ACC112 (cell line): ENCODE measurements at regions not wholly inside any gene's neighbourhood (a gene's known extent, or its start where the extent isn't known, plus 50 kb on each side); places are given as distances from the start of the nearest gene placed in this dataset.
"Not testable (repeated sequence)": the region's sequence is repeated elsewhere in the genome, so short reads cannot be mapped to it uniquely, and the experiment has no call there.

Experiments
- H2AFZ ChIP-seq: fragments of 200-600 bp; sonication (generic); one replicate; pipeline ENCODE4 v1.6.0; 2017; ENCODE audit warnings: antibody characterized with exemption, low read length; ENCODE audit not compliant: unreplicated experiment
- H3K27ac ChIP-seq: fragments of 200-600 bp; sonication (generic); 2 replicates; pipeline ENCODE4 v1.5.1; 2014; ENCODE audit warnings: low read depth, mild to moderate bottlenecking, antibody characterized with exemption, low read length, moderate library complexity
- H3K27me3 ChIP-seq: fragments of 200-600 bp; sonication (generic); 2 replicates; pipeline ENCODE4 v1.6.1; 2014; ENCODE audit warnings: mild to moderate bottlenecking, antibody characterized with exemption, low read length, moderate library complexity, mixed read lengths; ENCODE audit not compliant: insufficient read depth
- H3K36me3 ChIP-seq: fragments of 200-600 bp; sonication (generic); 2 replicates; pipeline ENCODE4 v1.6.1; 2016; ENCODE audit warnings: mild to moderate bottlenecking, antibody characterized with exemption, low read length, moderate library complexity, mixed read lengths; ENCODE audit not compliant: insufficient read depth
- H3K4me1 ChIP-seq: fragments of 200-600 bp; sonication (generic); one replicate; pipeline ENCODE4 v1.6.1; 2016; ENCODE audit warnings: low read length, mixed read lengths; ENCODE audit not compliant: insufficient read depth, unreplicated experiment, control insufficient read depth
- H3K4me3 ChIP-seq: fragments of 200-600 bp; sonication (generic); 2 replicates; pipeline ENCODE4 v1.5.1; 2014; ENCODE audit warnings: mild to moderate bottlenecking, low read depth, low read length
- H3K79me2 ChIP-seq: fragments of 200-600 bp; sonication (generic); one replicate; pipeline ENCODE4 v1.6.0; 2016; ENCODE audit warnings: low read length; ENCODE audit not compliant: control insufficient read depth, unreplicated experiment, insufficient read depth

GRCh38 chr4:171538601-171539100, 274.6 kb upstream of the GALNTL6 start:
- no peaks in the 10 kb centered on the region for H3K79me2 ChIP-seq
- H3K27ac ChIP-seq: no peak overlapping the region
- H2AFZ ChIP-seq: no peak overlapping the region
- no peaks in the 10 kb centered on the region for H3K4me1 ChIP-seq
- H3K27me3 ChIP-seq: no peaks in the 10 kb centered on the region
- H3K4me3 ChIP-seq: no peak overlapping the region
- H3K36me3 ChIP-seq: no peaks in the 10 kb centered on the region

GRCh38 chr4:171534391-171534790, 278.8 kb upstream of the GALNTL6 start:
- no peaks in the 10 kb centered on the region for H3K79me2 ChIP-seq
- no peak overlapping the region for H2AFZ ChIP-seq
- no peak overlapping the region for H3K4me3 ChIP-seq
- no peaks in the 10 kb centered on the region for H3K4me1 ChIP-seq
- no peaks in the 10 kb centered on the region for H3K36me3 ChIP-seq
- no peak overlapping the region for H3K27ac ChIP-seq
- no peaks in the 10 kb centered on the region for H3K27me3 ChIP-seq

- Histone ChIP-seq H3K27me3 (no peaks in the 10 kb centered on the region), H3K79me2 (no peaks in the 10 kb centered on the region), H2AFZ (no peak overlapping the region), H3K27ac (no peak overlapping the region), H3K36me3 (no peaks in the 10 kb centered on the region), H3K4me3 (no peak overlapping the region), H3K4me1 (no peaks in the 10 kb centered on the region)
Measured at GRCh38 chr4:171532968-171533367, 280.2 kb upstream of the GALNTL6 start.

GRCh38 chr4:171524903-171525302, 288.3 kb upstream of the GALNTL6 start:
- no peak overlapping the region for H2AFZ ChIP-seq
- H3K79me2 ChIP-seq: no peaks in the 10 kb centered on the region
- no peak overlapping the region for H3K27ac ChIP-seq
- H3K27me3 ChIP-seq: no peaks in the 10 kb centered on the region
- H3K4me3 ChIP-seq: no peak overlapping the region
- H3K36me3 ChIP-seq: no peaks in the 10 kb centered on the region
- no peaks in the 10 kb centered on the region for H3K4me1 ChIP-seq

- Histone ChIP-seq H3K27ac (no peak overlapping the region), H3K4me3 (no peak overlapping the region), H2AFZ (no peak overlapping the region), H3K4me1 (no peaks in the 10 kb centered on the region), H3K27me3 (no peaks in the 10 kb centered on the region), H3K36me3 (no peaks in the 10 kb centered on the region), H3K79me2 (no peaks in the 10 kb centered on the region)
Measured at GRCh38 chr4:171521726-171522125, 291.5 kb upstream of the GALNTL6 start.

GRCh38 chr4:171519457-171519856, 293.7 kb upstream of the GALNTL6 start:
- no peak overlapping the region for H3K4me3 ChIP-seq
- no peak overlapping the region for H2AFZ ChIP-seq
- no peaks in the 10 kb centered on the region for H3K4me1 ChIP-seq
- H3K79me2 ChIP-seq: no peaks in the 10 kb centered on the region
- no peaks in the 10 kb centered on the region for H3K27me3 ChIP-seq
- no peak overlapping the region for H3K27ac ChIP-seq
- H3K36me3 ChIP-seq: no peaks in the 10 kb centered on the region

- Histone ChIP-seq H3K27ac (no peak overlapping the region), H3K79me2 (no peaks in the 10 kb centered on the region), H3K4me3 (no peak overlapping the region), H2AFZ (no peak overlapping the region), H3K27me3 (no peaks in the 10 kb centered on the region), H3K4me1 (no peaks in the 10 kb centered on the region), H3K36me3 (no peaks in the 10 kb centered on the region)
Measured at GRCh38 chr4:171517883-171518282, 295.3 kb upstream of the GALNTL6 start.

GRCh38 chr4:171516694-171517093, 296.5 kb upstream of the GALNTL6 start:
- no peaks in the 10 kb centered on the region for H3K4me1 ChIP-seq
- H2AFZ ChIP-seq: no peak overlapping the region
- H3K27ac ChIP-seq: no peak overlapping the region
- H3K4me3 ChIP-seq: no peak overlapping the region
- H3K79me2 ChIP-seq: no peaks in the 10 kb centered on the region
- no peaks in the 10 kb centered on the region for H3K36me3 ChIP-seq
- H3K27me3 ChIP-seq: no peaks in the 10 kb centered on the region

GRCh38 chr4:171484681-171485080, 328.5 kb upstream of the GALNTL6 start:
- Histone ChIP-seq H3K4me1 (no peaks in the 10 kb centered on the region), H3K79me2 (no peaks in the 10 kb centered on the region), H3K36me3 (no peaks in the 10 kb centered on the region), H3K27ac (no peak overlapping the region), H2AFZ (no peak overlapping the region), H3K4me3 (no peak overlapping the region), H3K27me3 (no peaks in the 10 kb centered on the region)

- H3K4me1 ChIP-seq: no peaks in the 10 kb centered on the region
- no peaks in the 10 kb centered on the region for H3K79me2 ChIP-seq
- no peaks in the 10 kb centered on the region for H3K36me3 ChIP-seq
- no peak overlapping the region for H2AFZ ChIP-seq
- H3K4me3 ChIP-seq: no peak overlapping the region
- no peaks in the 10 kb centered on the region for H3K27me3 ChIP-seq
- no peak overlapping the region for H3K27ac ChIP-seq
Measured at GRCh38 chr4:171478181-171478580, 335.0 kb upstream of the GALNTL6 start.

GRCh38 chr4:171475111-171475510, 338.1 kb upstream of the GALNTL6 start:
- not testable (repeated sequence) for H3K4me1 ChIP-seq, H3K27me3 ChIP-seq, H3K36me3 ChIP-seq, H3K79me2 ChIP-seq, H2AFZ ChIP-seq, H3K27ac ChIP-seq, H3K4me3 ChIP-seq
